GM04504 (cell line): ENCODE measurements at regions not wholly inside any gene's neighbourhood (a gene's known extent, or its start where the extent isn't known, plus 50 kb on each side); places are given as distances from the start of the nearest gene placed in this dataset.

Source experiments
- DNase-seq: peaks from one replicate; pipeline ENCODE4 v3.0.0-alpha.2; 2012; ENCODE audit warnings: low read depth

DNA sequence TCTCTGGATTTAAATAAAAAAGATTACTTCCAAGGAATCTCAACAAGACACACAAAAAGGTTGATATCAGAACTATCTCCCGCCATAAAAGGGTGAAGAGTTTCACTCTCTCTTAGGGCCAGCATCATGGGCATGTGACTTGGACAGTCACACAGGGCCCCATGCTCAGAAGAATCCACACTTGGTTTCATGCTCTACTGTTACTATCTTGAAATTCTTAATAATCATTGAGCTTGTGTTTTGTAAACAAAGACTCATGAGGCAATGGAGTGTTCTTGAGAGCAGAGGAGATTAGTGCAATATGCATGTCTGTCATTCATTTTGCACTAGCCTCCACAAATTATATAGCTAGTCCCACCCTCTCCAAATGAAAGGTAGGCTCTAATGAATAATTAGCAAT is 58.4 kb downstream of the HMHB1 start:
- DNase-seq, result no peak

DNA sequence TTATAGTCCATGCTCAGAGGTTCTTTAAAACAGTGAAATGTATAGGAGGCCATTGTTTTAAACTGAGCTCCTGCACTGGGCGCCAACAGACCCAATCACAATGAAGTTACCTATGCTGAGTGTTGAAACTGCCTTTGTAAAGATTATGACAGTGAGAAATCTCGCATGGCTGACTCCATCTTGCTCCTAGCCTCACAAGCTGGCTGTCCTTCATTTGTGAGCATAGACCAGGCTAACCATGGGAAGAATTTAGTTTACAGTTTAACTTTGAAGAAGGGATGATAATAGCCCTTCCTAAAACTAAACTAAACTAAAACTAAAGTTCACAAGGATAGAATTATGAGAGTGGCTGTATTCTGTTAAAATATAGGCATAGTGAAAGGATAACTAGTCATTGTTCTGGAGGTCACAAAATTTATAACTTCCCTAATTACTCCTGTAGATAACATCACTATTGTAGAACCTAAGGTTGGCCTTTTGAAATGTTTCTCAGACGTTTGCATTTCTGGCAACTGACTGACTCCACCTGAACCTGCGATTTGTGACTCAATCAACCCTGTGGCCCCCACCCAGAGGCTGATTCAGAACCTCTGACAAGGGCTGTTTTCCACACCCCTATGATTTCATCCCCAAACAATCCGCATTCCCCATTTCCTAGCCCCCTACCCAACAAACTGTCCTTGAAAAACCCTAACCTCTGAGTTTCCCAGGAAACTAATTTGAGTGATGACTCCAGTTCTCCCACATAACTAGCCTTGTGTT is 59.1 kb downstream of the HMHB1 start:
- no peak for DNase-seq

DNA sequence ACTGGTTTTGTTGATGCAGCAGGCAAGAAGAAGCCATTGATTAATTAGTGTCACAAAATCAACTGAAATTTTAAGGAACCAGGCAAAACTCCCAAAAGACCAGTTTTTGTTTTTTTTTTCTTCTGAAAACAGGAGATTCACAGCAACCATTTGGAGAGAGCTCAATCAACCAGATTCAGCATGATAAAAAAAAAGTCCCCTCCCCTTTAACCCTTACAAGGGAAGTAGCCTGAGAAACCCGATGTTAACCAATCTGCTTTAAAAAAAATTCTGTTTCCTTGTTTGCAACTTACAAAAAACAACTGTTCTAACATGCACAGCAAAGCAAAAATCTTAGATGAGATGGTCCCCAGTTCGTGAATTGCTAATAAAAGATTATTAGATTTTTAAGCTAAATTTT is 59.7 kb downstream of the HMHB1 start:
- no peak for DNase-seq

DNA sequence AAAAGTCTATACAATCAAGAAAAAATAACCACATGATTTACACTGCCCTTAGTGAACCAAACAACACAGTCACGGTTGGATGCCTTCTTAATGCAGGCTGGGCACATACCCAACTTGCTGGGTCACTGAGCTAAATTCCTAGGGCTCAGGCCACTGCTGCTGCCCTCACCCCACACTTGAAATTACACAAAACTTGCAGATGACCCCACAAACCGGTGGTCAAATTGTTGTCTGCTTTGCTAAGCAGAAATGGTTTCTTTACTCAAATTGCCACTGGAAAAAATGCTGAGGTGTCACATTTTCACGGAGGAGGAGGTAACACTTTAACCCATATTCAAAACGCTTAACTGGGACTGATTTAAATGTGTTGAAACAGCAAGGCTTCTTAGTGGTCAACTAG is 62.4 kb downstream of the HMHB1 start:
- DNase-seq, result peak; percentile 56

DNA sequence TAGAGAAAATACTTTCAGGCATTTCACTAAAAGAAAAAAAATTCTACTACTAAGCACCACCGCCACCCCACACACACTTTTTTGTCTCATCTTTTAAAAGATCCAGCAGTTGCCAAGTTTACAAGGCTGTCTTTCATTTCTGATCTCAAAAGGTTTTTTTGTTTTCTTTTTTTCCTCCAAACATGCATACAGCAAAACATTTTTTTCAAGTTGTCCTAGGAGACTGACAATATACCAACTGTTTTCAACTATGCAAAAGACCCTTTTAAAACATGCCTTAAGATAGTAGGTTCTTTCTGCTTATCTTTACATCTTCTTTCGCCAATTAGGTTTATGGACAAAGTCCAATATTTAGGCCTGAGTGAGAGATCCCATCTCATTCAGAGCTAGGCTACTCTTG is 65.2 kb downstream of the HMHB1 start:
- DNase-seq, result no peak

DNA sequence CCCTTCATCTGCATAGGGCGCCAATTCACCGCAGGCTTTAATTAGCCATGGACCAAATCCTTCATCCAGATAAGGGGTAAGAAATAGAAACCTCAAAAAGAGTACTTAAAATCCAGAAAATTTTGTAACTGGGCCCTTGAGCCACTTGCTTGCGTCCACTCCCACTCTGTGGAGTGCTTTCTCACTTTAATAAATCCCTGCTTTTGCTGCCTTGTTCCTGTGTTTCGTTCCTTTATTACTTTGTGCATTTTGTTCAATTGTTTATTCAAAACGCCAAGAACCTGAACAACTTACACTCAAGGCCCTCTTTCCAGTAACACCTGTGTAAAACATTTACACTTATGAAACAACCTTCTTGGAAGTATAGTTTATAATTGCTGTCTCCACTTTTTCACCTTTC is 66.5 kb downstream of the HMHB1 start:
- no peak for DNase-seq

DNA sequence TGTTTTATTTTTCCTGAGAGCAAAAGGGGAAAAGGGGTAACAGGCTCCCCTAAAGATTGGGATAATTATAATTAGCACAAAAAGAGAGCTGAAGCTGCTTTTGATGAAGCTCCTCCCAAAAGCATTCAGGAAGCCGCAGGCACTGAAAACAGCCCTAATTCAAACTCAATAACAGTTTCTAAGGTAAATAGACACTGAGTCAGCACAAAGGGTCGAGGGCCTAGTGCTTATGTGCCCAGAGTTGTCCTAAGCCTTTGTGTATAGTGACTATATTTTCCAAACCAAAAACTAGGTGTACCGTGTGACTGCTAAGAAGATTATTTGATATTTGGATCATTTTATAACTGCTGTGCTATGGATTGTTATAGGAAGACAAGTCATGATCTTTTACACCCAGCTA is 67.7 kb downstream of the HMHB1 start:
- no peak for DNase-seq

DNA sequence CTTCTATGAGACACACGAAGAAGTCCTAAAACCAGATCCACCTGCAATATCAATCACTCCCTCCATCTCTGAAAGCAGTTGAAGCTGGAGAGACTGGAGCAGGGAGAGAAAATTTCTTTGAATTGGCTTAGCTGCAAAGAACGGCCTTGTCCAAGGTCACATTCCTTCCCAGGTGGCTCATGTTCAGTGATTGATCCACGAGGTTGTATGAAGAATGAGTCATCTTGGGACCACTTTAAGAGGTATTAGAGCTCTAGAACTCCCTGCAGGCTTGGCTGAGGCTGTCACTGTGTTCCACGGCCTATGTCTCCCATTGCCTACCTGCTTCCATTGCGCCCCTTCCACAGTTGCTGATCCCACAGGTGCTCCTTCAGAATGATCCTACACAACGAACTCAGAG is 68.2 kb downstream of the HMHB1 start:
- DNase-seq, result no peak

DNA sequence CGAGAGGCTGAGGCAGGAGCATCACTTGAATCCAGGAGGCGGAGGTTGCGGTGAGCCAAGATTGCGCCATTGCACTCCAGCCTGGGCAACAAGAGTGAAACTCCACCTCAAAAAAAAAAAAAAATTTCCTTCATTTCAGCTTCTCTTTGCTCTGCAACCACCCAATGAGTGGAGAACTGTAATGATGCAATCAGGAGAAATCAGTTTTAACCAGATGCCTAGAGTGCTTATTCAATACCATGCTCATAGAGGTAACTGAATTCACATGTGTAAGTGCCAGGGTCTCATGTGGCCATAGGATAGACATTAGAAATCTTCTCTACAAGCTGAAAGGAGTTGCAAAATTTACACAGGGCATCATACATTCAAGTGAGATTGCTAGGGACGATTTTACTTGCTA is 70.6 kb downstream of the HMHB1 start:
- no peak for DNase-seq

DNA sequence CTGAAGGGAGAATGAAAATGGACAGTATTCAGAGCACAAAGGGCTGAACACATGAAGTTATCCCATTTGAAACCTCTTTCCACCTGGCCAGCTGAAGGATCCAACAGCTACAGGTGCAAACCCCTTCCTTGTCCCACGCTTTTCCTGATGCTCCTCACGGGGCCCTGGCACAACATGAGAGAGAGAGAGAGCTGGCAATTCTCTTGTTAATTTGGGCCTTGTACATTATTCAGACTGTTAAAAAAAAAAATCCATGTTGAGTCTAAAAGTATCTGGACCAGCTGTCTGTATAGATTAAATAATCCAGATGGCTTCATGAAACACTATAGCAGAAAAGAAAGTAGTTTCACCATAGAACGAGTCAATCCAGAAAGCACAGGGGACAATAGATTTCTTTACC is 74.1 kb downstream of the HMHB1 start:
- DNase-seq, result no peak

DNA sequence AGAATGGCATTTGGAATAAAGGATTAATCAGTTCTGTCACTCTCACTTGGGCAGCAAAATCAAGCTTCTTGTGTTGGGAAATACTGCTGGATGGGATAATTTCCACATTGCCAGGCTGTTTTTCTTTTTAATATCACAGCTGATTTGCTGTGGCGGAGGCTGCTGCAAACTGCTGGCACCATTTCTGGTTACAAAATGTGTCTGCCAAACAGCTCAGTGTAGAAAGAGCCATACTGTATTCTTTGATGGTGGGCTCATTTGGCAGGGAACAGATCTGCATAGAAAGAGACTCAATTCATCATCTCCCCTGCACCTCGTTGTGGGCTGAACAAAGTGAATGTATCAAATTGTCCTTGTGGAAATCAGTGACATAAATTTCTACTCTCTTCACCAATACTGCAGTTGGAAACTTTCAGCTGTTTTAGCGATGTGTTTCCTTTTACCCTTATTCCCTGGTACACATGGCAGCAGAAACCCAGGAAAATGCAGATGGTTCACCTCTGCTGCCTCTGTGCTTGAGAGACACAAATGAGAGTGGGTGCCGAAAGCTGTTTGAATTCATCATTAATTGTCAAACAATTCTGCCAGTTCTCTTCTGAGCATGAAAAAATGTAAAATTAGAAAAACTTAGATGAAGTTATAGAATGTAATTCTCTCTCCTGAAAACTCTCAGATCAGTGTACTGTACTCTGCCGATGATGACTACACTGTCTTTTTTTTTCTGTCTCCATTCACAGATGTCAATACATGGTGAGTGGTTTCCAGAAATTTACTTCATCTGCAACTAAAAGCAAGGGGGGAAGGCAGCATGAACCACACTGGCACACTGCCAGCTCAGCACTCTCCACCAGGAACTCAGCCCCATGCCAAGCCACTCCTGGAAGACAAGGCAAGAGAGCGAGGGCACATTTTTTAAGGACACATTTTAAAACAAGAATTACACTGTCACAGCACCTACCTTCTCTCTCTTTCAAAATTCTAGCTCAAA is 75.0 kb downstream of the HMHB1 start:
- DNase-seq, result no peak

DNA sequence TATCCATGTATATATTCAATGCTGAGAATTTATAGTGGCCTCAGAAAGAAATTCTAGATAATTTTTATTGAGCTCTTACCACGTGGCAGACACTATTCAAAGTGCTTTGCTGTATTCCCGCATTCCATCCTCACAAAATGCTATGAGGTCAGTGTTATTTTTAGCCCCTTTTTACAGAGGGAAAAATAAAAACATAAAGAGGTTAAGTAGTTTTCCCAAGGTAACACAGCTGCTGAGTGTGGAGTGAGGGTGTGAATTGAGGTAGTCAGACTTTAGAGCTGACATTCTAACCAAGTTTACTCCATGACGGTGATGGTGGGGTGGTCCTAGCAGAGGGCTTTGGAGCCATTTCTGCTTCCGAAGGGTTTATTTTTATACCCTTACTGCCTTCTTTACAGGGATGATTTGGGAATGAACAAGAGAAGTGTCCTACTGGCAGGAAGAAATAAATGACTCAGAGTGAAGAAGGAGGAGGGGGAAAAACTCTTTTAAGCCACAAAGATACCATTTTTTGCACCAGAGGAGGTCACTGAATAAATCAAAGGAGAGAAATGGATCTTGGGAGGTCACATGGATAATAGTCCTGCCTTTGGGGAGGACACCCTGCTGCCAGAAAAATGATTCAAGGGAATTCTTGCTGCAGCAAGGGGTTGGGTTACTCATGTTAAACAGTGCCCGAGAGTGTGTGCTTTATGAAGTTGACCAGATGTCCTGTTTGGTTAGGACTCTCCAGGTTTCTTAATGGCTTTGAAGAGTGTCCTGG is 76.1 kb downstream of the HMHB1 start:
- DNase-seq, result peak; percentile 91

DNA sequence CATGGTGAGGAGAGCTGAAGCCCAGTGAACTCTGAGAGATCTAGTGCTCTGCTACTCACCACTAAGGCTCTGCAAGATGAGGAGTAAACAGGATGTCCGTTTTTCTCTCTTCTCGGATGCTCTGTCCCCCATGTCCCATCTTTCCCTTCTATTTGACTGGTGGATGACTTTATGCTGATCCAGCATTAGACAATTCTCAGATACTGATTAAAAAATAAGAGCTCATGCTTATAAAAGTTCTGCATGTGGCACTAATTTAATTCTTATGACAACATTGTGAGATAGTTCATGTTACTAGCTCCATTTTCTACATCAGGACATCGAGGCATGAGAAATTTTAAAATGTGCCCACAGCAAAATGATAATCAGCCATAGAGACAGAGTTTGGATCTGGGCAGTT is 77.0 kb downstream of the HMHB1 start:
- no peak for DNase-seq

DNA sequence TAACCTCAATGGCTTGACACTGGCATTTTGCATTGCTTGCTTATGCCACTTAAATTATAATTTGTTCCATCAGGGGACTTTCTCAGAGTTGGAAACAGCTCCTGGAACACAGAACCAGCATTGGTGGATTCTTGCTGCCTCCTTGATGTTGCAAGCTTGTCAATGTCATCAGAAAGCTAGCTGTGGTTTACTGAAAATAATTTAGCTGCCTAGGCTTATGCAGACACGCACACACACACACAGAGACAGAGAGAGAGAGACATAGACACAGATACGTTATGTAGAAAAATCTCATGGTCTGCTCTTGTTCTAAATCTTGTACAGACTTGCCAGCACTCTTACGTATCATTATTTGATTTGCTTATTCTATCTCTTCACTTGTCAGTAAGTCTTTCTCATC is 78.0 kb downstream of the HMHB1 start:
- DNase-seq, result peak; percentile 91

DNA sequence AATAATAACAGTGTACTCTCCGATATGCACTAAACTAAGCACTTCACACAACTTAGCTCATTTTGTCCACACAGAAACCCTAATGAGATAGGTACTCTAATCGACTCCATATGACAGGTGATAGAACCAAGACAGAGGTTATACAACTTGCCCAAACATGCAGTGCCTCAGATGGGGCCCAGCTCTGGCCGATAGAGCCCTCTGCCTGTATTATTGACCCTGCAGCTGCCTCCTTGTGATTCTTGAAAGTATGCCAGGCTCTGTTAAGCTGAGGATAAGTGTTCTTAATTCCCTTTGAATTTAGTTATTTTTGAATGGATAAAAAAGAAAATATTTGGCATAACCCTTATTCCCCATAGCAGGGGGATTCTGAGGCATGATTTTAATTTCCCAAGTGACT is 78.5 kb downstream of the HMHB1 start:
- no peak for DNase-seq

DNA sequence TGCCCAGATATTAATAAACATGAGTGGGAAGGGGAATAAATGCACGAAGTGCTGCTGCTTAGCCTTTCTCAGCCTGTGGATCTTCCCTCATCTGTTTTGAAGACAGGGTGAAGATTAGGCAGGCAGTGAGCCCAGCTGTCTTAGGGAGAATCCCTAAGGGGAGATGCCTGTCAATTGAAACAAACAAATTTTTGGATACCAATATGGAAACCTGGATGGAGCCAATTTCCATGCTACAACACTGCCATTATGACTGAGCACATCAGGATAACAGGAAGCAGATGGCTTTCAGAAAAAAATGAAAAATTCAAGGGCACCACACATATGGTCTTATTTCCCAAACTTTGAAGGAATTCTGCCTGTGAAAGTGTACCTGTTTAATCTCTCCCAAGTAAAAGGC is 80.3 kb downstream of the HMHB1 start:
- no peak for DNase-seq

DNA sequence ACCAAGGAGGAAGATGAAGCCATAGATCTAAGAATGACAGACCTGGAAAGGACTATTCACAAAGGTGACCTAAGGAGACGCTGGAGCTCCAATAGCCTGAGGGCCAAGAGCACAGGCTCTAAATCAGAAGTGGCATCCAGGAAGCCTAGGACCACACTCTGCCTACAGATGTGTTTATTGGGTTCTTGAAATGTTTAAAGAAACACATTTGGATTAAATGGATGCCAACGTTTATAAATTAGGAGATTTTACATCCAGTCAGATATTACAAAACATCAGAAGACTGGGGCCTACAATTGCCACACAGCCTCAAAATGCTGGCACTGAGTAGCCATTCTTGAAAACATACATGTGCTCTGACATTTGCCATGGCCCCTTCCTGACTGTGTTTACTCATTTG is 80.9 kb downstream of the HMHB1 start:
- no peak for DNase-seq

DNA sequence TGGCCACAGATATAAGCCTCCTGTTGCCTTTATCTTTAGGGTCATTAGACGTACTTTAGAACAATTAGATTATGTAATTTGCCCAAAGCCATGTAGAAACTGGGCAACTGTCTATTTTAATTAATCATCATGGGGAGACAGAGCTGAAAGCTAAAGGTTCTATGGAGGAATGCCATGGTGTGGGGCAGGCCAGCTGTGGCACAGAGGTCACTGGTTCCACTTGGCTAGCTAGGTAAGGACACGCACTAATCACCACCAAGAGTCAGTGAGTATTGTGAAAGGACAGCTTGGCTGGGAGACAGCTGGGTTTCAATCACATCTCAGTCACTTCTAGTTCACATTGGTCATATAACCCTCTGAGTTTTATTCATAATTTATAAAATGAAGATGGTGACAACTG is 81.7 kb downstream of the HMHB1 start:
- DNase-seq, result no peak

DNA sequence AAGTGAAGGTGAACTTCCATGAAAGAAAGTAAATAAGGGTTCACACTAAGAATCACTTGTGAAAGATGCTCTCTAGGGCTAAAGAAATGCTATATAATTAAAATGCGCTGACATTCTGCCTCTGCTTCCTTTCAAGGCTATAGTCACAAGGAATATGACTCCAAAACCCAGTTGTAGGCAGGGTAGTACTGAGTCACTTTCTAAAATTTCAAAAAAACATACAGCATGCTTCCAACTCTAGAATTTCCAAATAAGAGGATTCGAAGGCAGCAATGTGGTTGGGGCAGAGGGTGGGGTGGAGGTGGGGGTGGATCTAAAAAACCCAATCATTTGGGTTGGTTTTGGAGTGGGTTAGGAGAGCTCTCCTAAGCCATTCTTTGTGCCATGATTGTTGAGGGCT is 84.6 kb downstream of the HMHB1 start:
- no peak for DNase-seq

DNA sequence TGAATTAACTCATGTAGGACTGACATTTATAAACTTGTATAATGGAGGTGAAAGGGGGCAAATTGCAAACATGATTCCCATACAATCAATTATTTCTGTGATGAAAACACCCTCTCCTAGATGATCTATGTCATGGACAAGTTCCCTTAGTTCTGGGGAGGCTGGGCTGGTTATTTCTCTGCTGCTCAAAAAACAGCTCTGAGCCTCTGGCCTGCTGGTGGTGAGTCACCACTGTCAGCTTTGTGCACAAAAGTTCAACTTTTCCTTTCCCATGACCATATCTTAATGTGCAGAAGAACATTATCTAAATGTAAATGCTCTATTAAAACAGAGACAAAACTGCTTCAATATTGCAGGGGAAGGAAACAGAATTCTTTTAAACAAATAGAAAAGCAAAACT is 85.0 kb downstream of the HMHB1 start:
- no peak for DNase-seq

DNA sequence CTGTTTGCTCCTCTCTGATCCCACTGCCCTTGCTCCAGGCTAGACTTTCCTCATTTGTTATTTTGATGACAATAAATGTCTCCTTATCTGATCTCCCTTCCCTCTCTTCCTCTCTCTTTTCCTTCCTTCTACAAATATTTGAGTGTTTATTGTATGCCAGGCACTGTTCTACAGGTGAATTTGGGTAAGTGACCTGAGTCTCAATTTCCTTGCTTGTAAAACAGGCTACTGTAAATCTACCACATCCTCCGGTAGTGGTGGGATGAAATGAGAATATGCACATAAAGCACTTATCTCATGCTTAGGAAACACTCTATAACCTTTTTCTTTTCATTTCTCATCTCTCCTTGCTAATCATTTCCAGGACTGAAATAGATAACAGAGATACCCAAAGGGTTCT is 86.4 kb downstream of the HMHB1 start:
- no peak for DNase-seq

DNA sequence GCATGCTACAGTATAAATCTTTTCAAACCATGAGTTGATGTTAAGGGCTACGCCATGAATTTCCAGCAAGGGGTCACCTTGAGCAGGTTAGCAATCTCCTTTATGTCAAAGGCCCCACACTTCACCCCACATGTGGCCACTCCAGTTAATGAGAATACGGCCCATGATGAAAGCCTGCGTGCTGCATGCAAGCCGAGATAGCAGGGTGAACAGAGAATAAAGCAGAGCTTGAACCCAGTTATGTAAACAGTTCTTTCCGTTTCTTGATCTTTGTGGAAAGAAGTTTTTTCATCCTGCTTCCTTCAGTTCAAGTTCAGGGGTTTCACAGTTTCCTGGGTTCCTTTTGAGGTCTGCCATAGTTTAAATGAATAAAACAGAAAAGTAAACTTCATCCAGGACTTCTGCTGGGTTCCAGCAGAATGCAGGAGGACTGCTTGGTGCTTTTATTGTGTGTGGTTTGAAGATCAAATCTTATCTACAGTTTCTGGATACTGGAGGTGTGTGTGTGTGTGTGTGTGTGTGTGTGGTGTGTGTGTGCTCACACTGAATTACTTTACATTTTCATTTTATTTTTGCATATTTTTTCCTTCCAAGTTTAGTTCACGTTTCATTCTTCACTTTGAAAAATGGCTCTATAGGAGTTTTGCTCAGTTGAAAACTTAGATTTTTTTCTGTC is 87.1 kb downstream of the HMHB1 start:
- DNase-seq, result no peak
